Neural cell (in vitro differentiated cells): ENCODE measurements at regions not wholly inside any gene's neighbourhood (a gene's known extent, or its start where the extent isn't known, plus 50 kb on each side); places are given as distances from the start of the nearest gene placed in this dataset.

ENCODE experiments used
- CTCF ChIP-seq: fragments of 450-650 bp; IDR thresholded peaks from 2 replicates; pipeline ENCODE4 v1.5.1; 2014; ENCODE audit warnings: antibody characterized with exemption, mild to moderate bottlenecking, moderate library complexity; ENCODE audit not compliant: poor library complexity, severe bottlenecking
- EP300 ChIP-seq: fragments of 450-650 bp; conservative IDR thresholded peaks from 2 replicates; pipeline ENCODE4 v1.6.1; 2014; ENCODE audit warnings: antibody characterized with exemption, mild to moderate bottlenecking, moderate library complexity; ENCODE audit not compliant: poor library complexity, severe bottlenecking
- EZH2 ChIP-seq: fragments of 200-600, 300-800 bp; shearing (Covaris generic), sonication (generic); IDR thresholded peaks from 2 replicates; pipeline ENCODE4 v1.6.1; 2014; ENCODE audit warnings: antibody characterized with exemption, low read length, borderline replicate concordance, mild to moderate bottlenecking; ENCODE audit not compliant: insufficient read depth, poor library complexity, severe bottlenecking
- POLR2AphosphoS5 ChIP-seq: IDR thresholded peaks from 2 replicates; pipeline ENCODE4 v1.6.1; 2012

- TF ChIP-seq EP300, result no peak
- no peak for TF ChIP-seq CTCF
- TF ChIP-seq POLR2AphosphoS5, result no peak
- no peak for TF ChIP-seq EZH2
Observed at GRCh38 chr3:106573605-106574004, 704.8 kb upstream of the CBLB start.
